Kidney tubule cell (primary cell): ENCODE measurements at regions not wholly inside any gene's neighbourhood (a gene's known extent, or its start where the extent isn't known, plus 50 kb on each side); places are given as distances from the start of the nearest gene placed in this dataset.

Source experiments
- DNase-seq: peaks from one replicate; pipeline ENCODE4 v3.0.0-alpha.2; 2018; ENCODE audit warnings: low spot score

DNA sequence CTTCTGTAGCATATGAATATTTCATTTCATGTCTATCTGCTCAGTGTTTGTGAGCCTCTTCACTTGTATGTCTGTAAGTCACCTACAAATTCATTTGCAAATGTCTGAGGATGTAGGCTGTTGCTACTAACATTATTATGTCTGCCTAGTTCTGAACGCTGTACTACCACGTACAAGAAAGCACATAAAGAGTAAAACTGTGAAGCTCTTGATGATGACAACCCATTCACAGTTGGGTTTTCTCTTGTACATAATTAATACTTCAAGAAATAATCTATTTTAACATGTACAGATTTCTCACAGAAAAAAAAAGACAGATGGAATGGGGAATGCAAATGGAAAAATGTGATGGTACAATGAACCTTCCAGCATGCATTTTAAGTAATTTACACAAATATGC is 64.3 kb upstream of the CPNE8 start:
- no peak for DNase-seq

DNA sequence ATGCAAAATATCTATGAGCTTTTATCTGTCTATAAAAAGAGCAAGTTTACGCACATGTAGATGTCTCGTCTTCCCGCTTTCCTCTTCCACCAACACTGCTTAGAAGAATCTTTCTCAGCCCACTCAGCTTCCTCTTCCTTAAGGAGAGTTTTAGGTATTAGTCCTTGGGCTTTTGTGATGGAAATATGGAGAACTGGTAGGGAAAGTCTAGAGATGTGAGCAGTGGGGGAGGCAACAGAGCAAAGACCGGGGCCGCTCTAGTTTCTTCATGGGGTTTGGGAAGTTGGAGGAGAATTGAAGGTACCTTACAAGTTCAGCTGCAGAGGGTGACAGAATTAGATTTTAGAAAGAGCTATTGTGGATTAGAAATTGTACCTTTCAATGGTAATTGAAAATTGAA is 56.3 kb upstream of the CPNE8 start:
- DNase-seq, result no peak

DNA sequence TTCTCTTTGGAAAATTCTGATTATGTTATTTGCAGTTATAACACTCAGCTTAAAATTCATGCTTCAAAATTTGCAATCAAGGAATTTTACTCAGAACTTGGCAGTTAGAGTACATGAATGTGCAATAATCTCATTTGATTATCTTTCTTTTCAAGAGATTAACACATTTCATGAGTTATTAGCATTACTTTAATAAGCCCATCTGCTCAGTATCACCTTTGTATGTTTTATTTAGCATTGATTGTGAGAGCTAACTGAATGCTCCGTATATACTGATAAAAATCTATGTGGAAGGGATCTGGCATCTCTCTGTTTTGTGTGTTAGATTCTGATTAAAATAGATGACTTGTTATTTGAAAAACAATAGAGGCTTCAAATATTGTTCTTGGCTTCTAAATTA is 55.6 kb upstream of the CPNE8 start:
- no peak for DNase-seq

DNA sequence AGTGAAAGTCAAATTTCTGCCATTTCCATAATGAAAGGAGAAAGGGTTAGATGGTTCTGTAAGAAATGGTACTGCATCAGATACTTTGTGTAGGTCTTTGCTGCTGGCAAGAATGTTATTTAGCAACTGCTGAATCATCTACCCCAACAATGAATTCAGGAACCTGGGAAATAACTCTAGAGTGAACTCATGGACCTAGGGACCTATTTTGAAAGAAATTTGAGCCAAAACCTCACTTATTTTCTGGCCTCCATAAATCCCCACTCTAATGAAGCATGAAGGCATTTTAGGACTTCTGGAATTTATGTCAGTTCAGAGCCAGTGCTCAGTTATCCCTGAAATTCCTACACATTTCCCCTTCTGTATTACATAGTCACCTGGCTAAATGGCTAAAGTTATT is 50.9 kb upstream of the CPNE8 start:
- DNase-seq, result peak; percentile 97
